GM12872 (cell line): ENCODE measurements at regions not wholly inside any gene's neighbourhood (a gene's known extent, or its start where the extent isn't known, plus 50 kb on each side); places are given as distances from the start of the nearest gene placed in this dataset.

Source experiments
- TF ChIP-seq, protein P1 (sequence below): IDR thresholded peaks from 3 replicates; pipeline ENCODE4 v1.5.1; 2011; ENCODE audit warnings: low read depth, mild to moderate bottlenecking, low read length, moderate library complexity; ENCODE audit not compliant: insufficient read depth

DNA sequence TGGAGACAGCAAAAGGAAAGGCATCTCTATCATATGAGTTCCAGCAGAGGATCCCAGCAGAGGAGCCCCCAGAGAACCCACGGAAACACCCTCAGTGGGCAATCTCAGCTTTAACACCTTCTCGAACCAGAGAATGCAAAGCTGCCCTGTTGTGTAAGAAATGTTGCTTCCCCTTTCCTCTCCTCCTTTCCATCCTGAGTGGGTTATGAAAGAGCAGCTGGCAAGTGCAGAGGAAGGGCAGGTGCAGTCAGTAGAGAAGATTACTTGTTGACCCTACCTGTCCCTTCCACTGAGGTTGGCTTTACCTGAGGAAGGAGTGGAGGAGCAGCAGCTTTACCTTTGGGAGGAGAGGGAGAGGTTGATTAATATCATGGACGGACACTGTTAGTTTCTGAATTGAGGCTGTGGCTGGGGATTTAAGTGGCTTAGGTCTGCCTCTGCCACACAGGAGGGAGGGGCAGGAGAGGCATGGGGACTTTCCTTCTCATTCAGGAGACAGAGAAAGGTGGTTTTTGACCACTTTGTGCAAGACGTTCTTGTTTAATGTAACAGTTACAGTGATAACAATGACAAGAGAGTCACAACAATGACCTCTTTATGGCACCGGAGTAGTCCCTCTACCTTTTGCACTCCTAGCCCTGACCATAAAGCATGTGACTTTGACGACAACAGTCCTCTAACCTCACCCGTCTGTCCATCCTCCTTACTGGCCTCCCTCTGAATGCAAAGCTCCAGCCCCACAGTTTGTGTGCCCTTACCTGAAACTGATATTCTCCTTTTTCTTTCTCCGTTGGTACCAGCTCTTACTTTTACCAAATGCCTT is 254.8 kb downstream of the NSG2 start:
- TF ChIP-seq, protein P1, sequence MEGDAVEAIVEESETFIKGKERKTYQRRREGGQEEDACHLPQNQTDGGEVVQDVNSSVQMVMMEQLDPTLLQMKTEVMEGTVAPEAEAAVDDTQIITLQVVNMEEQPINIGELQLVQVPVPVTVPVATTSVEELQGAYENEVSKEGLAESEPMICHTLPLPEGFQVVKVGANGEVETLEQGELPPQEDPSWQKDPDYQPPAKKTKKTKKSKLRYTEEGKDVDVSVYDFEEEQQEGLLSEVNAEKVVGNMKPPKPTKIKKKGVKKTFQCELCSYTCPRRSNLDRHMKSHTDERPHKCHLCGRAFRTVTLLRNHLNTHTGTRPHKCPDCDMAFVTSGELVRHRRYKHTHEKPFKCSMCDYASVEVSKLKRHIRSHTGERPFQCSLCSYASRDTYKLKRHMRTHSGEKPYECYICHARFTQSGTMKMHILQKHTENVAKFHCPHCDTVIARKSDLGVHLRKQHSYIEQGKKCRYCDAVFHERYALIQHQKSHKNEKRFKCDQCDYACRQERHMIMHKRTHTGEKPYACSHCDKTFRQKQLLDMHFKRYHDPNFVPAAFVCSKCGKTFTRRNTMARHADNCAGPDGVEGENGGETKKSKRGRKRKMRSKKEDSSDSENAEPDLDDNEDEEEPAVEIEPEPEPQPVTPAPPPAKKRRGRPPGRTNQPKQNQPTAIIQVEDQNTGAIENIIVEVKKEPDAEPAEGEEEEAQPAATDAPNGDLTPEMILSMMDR = no peak

DNA sequence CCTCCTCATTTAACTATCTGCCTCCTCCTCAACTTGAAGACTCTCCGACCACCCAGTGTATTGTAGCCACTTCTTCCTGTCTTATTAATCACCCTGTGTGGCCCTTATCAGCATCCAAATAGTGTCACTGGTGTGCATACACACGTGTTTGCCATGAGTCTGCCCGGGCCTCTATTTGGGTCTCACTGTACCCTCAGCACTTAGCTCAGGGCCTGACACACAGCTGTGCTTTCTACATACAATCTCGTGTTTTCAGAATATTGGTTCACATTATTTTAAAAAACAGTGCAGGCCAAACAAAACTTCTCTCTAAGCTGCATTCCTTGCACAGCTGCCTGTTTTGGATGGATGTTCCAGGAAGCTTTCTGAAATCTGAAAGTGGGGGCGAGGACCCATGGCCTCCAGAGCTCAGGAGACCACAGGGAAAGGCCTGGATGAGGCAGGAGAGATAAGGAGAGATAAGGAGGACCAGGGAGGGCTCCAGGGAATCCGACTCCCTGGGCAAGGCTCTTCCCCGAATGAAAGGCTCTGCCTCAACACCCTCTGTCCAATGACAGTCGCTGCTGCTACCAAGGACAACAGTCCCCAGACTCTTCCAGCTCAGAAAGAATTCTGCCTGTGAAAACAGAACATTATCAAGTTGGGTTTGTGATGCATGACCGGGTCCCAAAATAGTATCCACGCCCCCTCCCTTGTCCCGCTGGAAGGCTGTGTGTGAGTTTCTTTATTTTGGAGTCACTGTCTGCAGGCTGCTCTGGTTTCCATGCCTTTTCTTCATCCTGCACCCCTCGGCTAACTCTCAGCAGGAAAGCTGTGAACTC is 255.6 kb downstream of the NSG2 start:
- TF ChIP-seq, protein P1 = no peak

- TF ChIP-seq, protein P1 = no peak
These were observed 256.5 kb downstream of the NSG2 start for GRCh38 chr5:174301848-174302625.

DNA sequence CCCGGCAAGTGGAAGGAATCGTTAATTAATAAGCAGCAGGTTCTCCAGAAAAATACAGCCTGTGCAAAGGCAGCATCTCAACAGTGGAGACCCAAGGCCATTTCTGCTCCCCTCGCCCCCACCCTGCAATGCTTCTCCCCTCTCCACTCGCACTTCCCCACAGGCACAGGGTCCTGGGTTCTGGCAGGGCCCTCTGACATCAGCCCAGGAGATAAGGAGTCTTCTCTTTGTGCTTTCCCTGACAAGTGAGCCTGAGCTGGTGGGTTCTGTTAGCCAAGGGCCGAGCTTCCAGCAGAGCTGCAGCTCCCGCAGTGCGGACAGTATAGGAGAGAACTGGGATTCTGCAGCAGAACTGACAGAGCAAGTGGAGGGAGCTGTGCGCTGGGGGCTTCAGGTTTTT is 257.5 kb downstream of the NSG2 start:
- TF ChIP-seq, protein P1 = no peak

- TF ChIP-seq, protein P1 = no peak
These were observed 258.0 kb downstream of the NSG2 start for GRCh38 chr5:174303437-174304045.

DNA sequence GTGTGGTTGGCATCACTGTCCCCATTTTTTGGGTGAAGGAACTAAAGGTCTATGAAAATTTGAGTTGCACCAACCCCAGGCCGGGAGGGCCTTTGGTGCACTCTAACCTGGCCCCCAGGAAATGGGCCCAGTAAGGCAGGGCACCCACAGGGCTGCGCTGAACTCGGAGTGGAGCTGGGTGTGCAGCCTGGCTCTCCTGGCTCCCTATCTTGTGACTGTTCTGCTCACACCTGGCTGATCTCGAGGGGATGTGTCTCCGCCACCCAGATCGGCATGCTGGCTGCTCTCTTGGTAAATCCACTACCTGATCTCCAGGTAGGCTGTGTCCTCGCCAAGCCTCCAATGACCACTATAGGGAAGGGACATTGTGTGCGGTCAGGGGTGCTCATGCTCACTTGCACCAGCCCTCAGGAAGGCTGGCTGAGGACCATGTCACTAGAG is 259.8 kb downstream of the NSG2 start:
- TF ChIP-seq, protein P1 = no peak
